CD4-positive, alpha-beta T cell (primary cell): ENCODE measurements at regions not wholly inside any gene's neighbourhood (a gene's known extent, or its start where the extent isn't known, plus 50 kb on each side); places are given as distances from the start of the nearest gene placed in this dataset.

Experiments
- ATAC-seq: fragments of 200-7000 bp; cut with Tn5 transposase; one replicate; pipeline ENCODE4 v1.10.0; 2022; ENCODE audit warnings: mild to moderate bottlenecking; ENCODE audit not compliant: poor library complexity
- CTCF ChIA-PET: fragments of 350-600 bp; sonication (Branson Sonifier 250); formaldehyde crosslinking; loops from one replicate; lab custom pipeline; 2021; ENCODE audit warnings: antibody characterized with exemption, inconsistent platforms; lab: Charles Lee
- POLR2A ChIA-PET: fragments of 350-600 bp; sonication (Branson Sonifier 250); formaldehyde crosslinking; loops from one replicate; lab custom pipeline; 2021; ENCODE audit warnings: antibody characterized with exemption, inconsistent platforms; lab: Charles Lee
- DNase-seq, 14 experiments: peaks; one replicate each; pipeline ENCODE4 v3.0.0-alpha.2; 2013 to 2020; ENCODE audit warnings: mixed read lengths in 2 of 14
- H3K27ac ChIP-seq, 2 donors: one replicate each; pipeline versions ENCODE4 v1.5.1 to v1.7.0; 2013; ENCODE audit warnings: low read length in 2 of 2, low read depth in 1 of 2, mild to moderate bottlenecking in 1 of 2
- H3K27me3 ChIP-seq, 2 experiments: 1 replicate in 1 of 2; 2 replicates in 1 of 2; pipeline versions ENCODE4 v1.6.1 to v1.7.0; 2013; ENCODE audit warnings: low read length in 2 of 2, control low read depth in 1 of 2, mild to moderate bottlenecking in 1 of 2, moderate library complexity in 1 of 2; ENCODE audit not compliant: insufficient read depth in 2 of 2, control insufficient read depth in 1 of 2
- H3K36me3 ChIP-seq: one replicate; pipeline ENCODE4 v1.6.1; 2013; ENCODE audit warnings: low read length, control low read depth; ENCODE audit not compliant: insufficient read depth
- H3K4me1 ChIP-seq: one replicate; pipeline ENCODE4 v1.6.1; 2013; ENCODE audit warnings: low read length, control low read depth; ENCODE audit not compliant: insufficient read depth
- H3K4me3 ChIP-seq: one replicate; pipeline ENCODE4 v1.5.1; 2013; ENCODE audit warnings: mild to moderate bottlenecking, low read length, moderate library complexity
- H3K9me3 ChIP-seq, 2 experiments: 1 replicate in 1 of 2; 2 replicates in 1 of 2; pipeline versions ENCODE4 v1.6.1 to v1.7.0; 2013; ENCODE audit warnings: low read length in 2 of 2, mild to moderate bottlenecking in 2 of 2, control low read depth in 1 of 2, moderate library complexity in 1 of 2; ENCODE audit not compliant: control insufficient read depth in 1 of 2, insufficient read depth in 1 of 2
- H3K27ac Mint-ChIP-seq: one replicate; pipeline ENCODE4 v1.8.0; 2020; ENCODE audit warnings: mixed read lengths
- H3K27me3 Mint-ChIP-seq: one replicate; pipeline ENCODE4 v1.8.0; 2021; ENCODE audit warnings: mixed read lengths
- H3K36me3 Mint-ChIP-seq: one replicate; pipeline ENCODE4 v1.8.0; 2021; ENCODE audit warnings: low read depth, mixed read lengths
- H3K4me1 Mint-ChIP-seq: one replicate; pipeline ENCODE4 v1.8.0; 2021; ENCODE audit warnings: low read depth, mixed read lengths
- H3K4me3 Mint-ChIP-seq: one replicate; pipeline ENCODE4 v1.8.0; 2020; ENCODE audit warnings: mild to moderate bottlenecking, mixed read lengths
- H3K9me3 Mint-ChIP-seq: one replicate; pipeline ENCODE4 v1.8.0; 2020; ENCODE audit warnings: mixed read lengths
- intact Hi-C, 2 experiments: fragments of 100-400 bp; cut with DNase I in 1 of 2; cut with micrococcal nuclease in 1 of 2; formaldehyde crosslinking; loops; one replicate each; pipeline versions ENCODE4 v1.15.1 to v1.9.0; 2023 to 2025; cut with DNase I, micrococcal nuclease
- TF ChIP-seq, protein P1 (sequence below): fragments of 200-600 bp; IDR thresholded peaks from one replicate; pipeline ENCODE4 v1.8.0; 2022; ENCODE audit warnings: antibody characterized with exemption, mild to moderate bottlenecking

DNA sequence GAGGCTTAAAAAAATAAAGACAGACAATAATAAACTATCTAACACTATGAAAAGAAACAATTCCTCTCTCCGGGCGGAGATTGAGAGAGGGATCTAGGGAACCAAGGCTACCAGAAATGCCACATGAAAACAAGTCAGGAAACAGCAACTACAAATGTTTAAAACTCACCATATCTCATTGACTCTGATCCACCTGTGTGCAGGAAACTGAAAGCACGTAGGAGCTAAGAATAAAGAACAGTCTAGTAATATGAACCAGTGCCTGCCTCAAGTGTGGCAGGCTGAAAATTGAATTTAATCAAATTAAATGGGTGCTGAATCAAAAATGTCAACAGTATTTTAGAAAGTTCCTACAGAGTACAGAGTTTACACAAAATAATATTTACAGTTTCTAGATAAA, 1701.0 kb downstream of the SLITRK5 start:
- no peaks in the 10 kb centered on the region for H3K4me1 Mint-ChIP-seq
- ChIA-PET POLR2A (no interaction called here), CTCF (no interaction called here)
- intact Hi-C loops: no loop called here
- Histone ChIP-seq H3K4me1 (no peaks in the 10 kb centered on the region), H3K9me3 (peaks cover 0 to 3% of the 10 kb centered on the region in 2 experiments), H3K27me3 (no peaks in the 10 kb centered on the region), H3K4me3 (no peak overlapping the region), H3K36me3 (no peaks in the 10 kb centered on the region), H3K27ac (no peak overlapping the region)
- H3K9me3 Mint-ChIP-seq: no peaks in the 10 kb centered on the region
- ATAC-seq (no peak), DNase-seq (no peak)
- TF ChIP-seq, protein P1, sequence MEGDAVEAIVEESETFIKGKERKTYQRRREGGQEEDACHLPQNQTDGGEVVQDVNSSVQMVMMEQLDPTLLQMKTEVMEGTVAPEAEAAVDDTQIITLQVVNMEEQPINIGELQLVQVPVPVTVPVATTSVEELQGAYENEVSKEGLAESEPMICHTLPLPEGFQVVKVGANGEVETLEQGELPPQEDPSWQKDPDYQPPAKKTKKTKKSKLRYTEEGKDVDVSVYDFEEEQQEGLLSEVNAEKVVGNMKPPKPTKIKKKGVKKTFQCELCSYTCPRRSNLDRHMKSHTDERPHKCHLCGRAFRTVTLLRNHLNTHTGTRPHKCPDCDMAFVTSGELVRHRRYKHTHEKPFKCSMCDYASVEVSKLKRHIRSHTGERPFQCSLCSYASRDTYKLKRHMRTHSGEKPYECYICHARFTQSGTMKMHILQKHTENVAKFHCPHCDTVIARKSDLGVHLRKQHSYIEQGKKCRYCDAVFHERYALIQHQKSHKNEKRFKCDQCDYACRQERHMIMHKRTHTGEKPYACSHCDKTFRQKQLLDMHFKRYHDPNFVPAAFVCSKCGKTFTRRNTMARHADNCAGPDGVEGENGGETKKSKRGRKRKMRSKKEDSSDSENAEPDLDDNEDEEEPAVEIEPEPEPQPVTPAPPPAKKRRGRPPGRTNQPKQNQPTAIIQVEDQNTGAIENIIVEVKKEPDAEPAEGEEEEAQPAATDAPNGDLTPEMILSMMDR: no peak
- H3K36me3 Mint-ChIP-seq: no peaks in the 10 kb centered on the region
- H3K27me3 Mint-ChIP-seq: no peaks in the 10 kb centered on the region
- H3K4me3 Mint-ChIP-seq: no peak overlapping the region
- no peak overlapping the region for H3K27ac Mint-ChIP-seq

DNA sequence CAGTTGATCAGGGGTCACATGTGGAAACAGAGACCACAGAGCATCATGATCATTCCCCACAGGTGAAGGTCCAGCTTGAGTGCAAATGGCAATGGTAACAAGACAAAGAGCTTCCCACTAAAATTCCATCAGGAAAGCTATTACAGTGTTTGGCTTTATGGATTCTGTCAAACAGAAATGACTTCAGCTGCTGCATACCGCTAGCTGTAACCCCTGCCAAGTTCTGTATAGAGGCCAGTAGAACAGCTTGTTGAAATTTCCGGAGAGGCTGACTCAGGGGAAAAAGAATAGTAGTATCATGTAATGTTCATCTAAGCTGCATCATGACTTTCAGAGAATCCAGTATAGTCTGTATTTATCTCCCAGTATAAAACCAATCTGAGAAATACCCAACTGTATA, 1704.7 kb downstream of the SLITRK5 start:
- ChIA-PET POLR2A (interaction anchor here (1.0 kb wide), 1 partner anchor 12 kb away, joined by 3 read pairs; no protein-coding TSS in a partner anchor), CTCF (no interaction called here)
- Mint-ChIP-seq H3K27ac (no peak overlapping the region), H3K36me3 (no peaks in the 10 kb centered on the region), H3K4me1 (no peaks in the 10 kb centered on the region), H3K9me3 (peaks cover 3% of the 10 kb centered on the region), H3K27me3 (no peaks in the 10 kb centered on the region), H3K4me3 (no peak overlapping the region)
- Histone ChIP-seq H3K27ac (no peak overlapping the region), H3K9me3 (peaks cover 0 to 3% of the 10 kb centered on the region in 2 experiments), H3K27me3 (no peaks in the 10 kb centered on the region), H3K36me3 (no peaks in the 10 kb centered on the region), H3K4me3 (no peak overlapping the region), H3K4me1 (no peaks in the 10 kb centered on the region)
- DNase-seq (no peak), ATAC-seq (no peak)
- TF ChIP-seq, protein P1: no peak
- intact Hi-C loops: no loop called here

DNA sequence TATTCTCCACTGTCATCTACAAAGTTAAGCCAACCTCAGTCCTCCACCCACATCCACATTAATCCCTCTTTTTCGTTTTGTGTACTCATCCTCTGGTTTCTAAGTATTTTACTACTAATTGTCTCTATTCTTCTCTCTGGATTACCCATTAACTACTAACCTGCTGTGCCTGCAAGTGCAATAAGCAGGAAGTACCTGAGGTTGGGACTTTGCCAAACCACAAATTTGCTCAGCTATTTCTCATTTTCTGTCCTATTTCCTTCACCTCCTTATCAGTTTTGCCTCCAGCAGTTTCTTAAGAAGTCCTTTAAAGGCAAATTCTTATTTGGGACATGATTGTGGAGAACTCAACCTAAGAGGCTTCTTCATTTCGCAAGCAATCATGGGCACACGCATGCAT, 1708.9 kb downstream of the SLITRK5 start:
- Mint-ChIP-seq H3K4me3 (no peak overlapping the region), H3K36me3 (no peaks in the 10 kb centered on the region), H3K27ac (no peak overlapping the region), H3K9me3 (peaks cover 7% of the 10 kb centered on the region), H3K4me1 (no peaks in the 10 kb centered on the region), H3K27me3 (no peaks in the 10 kb centered on the region)
- no peak overlapping the region for H3K27ac ChIP-seq
- H3K36me3 ChIP-seq: no peaks in the 10 kb centered on the region
- no peaks in the 10 kb centered on the region for H3K27me3 ChIP-seq
- TF ChIP-seq, protein P1: no peak
- intact Hi-C loops: no loop called here
- ChIA-PET CTCF (no interaction called here), POLR2A (no interaction called here)
- no peaks in the 10 kb centered on the region for H3K9me3 ChIP-seq
- no peak for DNase-seq
- H3K4me1 ChIP-seq: no peaks in the 10 kb centered on the region
- H3K4me3 ChIP-seq: no peak overlapping the region
- ATAC-seq: no peak
